ENCODE measurements at regions not wholly inside any gene's neighbourhood (a gene's known extent, or its start where the extent isn't known, plus 50 kb on each side); places are given as distances from the start of the nearest gene placed in this dataset.

GRCh38 chr9:75414371-75415160 is 326.3 kb downstream of the OSTF1 start:
- DNase-seq (ENCODE audit: low read depth), result no peak

- no peak for DNase-seq (ENCODE audit: low read depth)
These were observed 329.2 kb downstream of the OSTF1 start for GRCh38 chr9:75417471-75417870.

- no peak for DNase-seq (ENCODE audit: low read depth)
These were observed 330.2 kb downstream of the OSTF1 start for GRCh38 chr9:75418518-75418917.

- no peak for DNase-seq (ENCODE audit: low read depth)
These were observed 334.7 kb downstream of the OSTF1 start for GRCh38 chr9:75422944-75423522.

GRCh38 chr9:75429531-75430475 is 341.5 kb downstream of the OSTF1 start:
- no peak for DNase-seq (ENCODE audit: low read depth)

- no peak for DNase-seq (ENCODE audit: low read depth)
These were observed 343.1 kb downstream of the OSTF1 start for GRCh38 chr9:75431375-75431774.

- no peak for DNase-seq (ENCODE audit: low read depth)
These were observed 344.1 kb downstream of the OSTF1 start for GRCh38 chr9:75432386-75432785.

- DNase-seq (ENCODE audit: low read depth), result no peak
These were observed 344.6 kb downstream of the OSTF1 start for GRCh38 chr9:75432888-75433287.

GRCh38 chr9:75438716-75439115 is 350.4 kb downstream of the OSTF1 start:
- DNase-seq (ENCODE audit: low read depth), result no peak

- DNase-seq (ENCODE audit: low read depth), result no peak
These were observed 352.6 kb downstream of the OSTF1 start for GRCh38 chr9:75440914-75441313.

- DNase-seq (ENCODE audit: low read depth), result no peak
These were observed 356.8 kb downstream of the OSTF1 start for GRCh38 chr9:75445144-75445543.

- no peak for DNase-seq (ENCODE audit: low read depth)
These were observed 359.0 kb downstream of the OSTF1 start for GRCh38 chr9:75447281-75447680.

GRCh38 chr9:75448281-75448680 is 360.0 kb downstream of the OSTF1 start:
- DNase-seq (ENCODE audit: low read depth), result no peak

GRCh38 chr9:75448955-75449354 is 360.6 kb downstream of the OSTF1 start:
- no peak for DNase-seq (ENCODE audit: low read depth)

GRCh38 chr9:75451045-75451444 is 362.7 kb downstream of the OSTF1 start:
- no peak for DNase-seq (ENCODE audit: low read depth)

- no peak for DNase-seq (ENCODE audit: low read depth)
These were observed 363.2 kb downstream of the OSTF1 start for GRCh38 chr9:75451505-75451904.

- DNase-seq (ENCODE audit: low read depth), result no peak
These were observed 364.2 kb downstream of the OSTF1 start for GRCh38 chr9:75452512-75452911.

- DNase-seq (ENCODE audit: low read depth), result no peak
These were observed 365.7 kb downstream of the OSTF1 start for GRCh38 chr9:75454043-75454442.

- DNase-seq (ENCODE audit: low read depth), result no peak
These were observed 366.6 kb downstream of the OSTF1 start for GRCh38 chr9:75454891-75455290.

GRCh38 chr9:75455444-75455921 is 367.2 kb downstream of the OSTF1 start:
- DNase-seq (ENCODE audit: low read depth), result peak; percentile 14

GRCh38 chr9:75456698-75457097 is 368.4 kb downstream of the OSTF1 start:
- no peak for DNase-seq (ENCODE audit: low read depth)

- DNase-seq (ENCODE audit: low read depth), result no peak
These were observed 369.2 kb downstream of the OSTF1 start for GRCh38 chr9:75457474-75458011.

Data from HS-27A (cell line).